Uterus (tissue), 2 donors: ENCODE measurements at regions not wholly inside any gene's neighbourhood (a gene's known extent, or its start where the extent isn't known, plus 50 kb on each side); places are given as distances from the start of the nearest gene placed in this dataset.

ENCODE experiments used
- POLR2A ChIP-seq, 2 donors: fragments of 450-650 bp; IDR thresholded peaks; one replicate each; pipeline ENCODE4 v1.6.1; 2016; ENCODE audit warnings: antibody characterized with exemption in 2 of 2, mild to moderate bottlenecking in 1 of 2, moderate library complexity in 1 of 2
- TF ChIP-seq, protein P1 (sequence below), 4 experiments: fragments of 200-600 bp in 2 of 4; fragments of 450-650 bp in 2 of 4; sonication (generic) in 2 of 4; IDR thresholded peaks; one replicate each; pipeline ENCODE4 v1.5.1; 2016 to 2019; ENCODE audit warnings: antibody characterized with exemption in 4 of 4, mild to moderate bottlenecking in 2 of 4, moderate library complexity in 1 of 4

DNA sequence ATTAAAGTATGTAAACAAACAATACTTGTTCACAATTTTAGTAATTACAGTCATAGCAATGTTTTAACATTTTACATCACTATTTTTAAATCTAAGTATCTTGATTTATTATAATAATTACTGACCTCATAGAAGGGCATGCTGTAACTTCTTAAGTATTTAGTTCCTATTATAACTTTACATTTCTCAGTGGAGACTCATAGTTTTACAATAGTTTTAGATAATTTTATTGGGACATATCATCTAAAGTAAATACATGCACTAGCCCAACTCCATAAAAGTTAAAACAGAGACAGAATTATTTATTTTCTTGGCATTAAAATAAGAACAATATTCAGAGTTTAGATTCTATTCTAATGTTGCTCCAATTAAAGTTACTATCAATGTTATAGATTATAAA lies 466.5 kb upstream of the BCHE start:
- TF ChIP-seq, protein P1, sequence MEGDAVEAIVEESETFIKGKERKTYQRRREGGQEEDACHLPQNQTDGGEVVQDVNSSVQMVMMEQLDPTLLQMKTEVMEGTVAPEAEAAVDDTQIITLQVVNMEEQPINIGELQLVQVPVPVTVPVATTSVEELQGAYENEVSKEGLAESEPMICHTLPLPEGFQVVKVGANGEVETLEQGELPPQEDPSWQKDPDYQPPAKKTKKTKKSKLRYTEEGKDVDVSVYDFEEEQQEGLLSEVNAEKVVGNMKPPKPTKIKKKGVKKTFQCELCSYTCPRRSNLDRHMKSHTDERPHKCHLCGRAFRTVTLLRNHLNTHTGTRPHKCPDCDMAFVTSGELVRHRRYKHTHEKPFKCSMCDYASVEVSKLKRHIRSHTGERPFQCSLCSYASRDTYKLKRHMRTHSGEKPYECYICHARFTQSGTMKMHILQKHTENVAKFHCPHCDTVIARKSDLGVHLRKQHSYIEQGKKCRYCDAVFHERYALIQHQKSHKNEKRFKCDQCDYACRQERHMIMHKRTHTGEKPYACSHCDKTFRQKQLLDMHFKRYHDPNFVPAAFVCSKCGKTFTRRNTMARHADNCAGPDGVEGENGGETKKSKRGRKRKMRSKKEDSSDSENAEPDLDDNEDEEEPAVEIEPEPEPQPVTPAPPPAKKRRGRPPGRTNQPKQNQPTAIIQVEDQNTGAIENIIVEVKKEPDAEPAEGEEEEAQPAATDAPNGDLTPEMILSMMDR (IDR thresholded peaks at IDR 0.05), result no peak
- no peak for TF ChIP-seq POLR2A (IDR thresholded peaks at IDR 0.05)
